Fibroblast of mammary gland (primary cell): ENCODE measurements at regions not wholly inside any gene's neighbourhood (a gene's known extent, or its start where the extent isn't known, plus 50 kb on each side); places are given as distances from the start of the nearest gene placed in this dataset.

ENCODE experiments used
- DNase-seq: peaks from one replicate; pipeline ENCODE4 v3.0.0-alpha.2; 2010; ENCODE audit warnings: low read depth
- H3K4me3 ChIP-seq: 2 replicates; pipeline ENCODE4 v1.5.1; 2011; ENCODE audit warnings: low read depth, mild to moderate bottlenecking, low read length, moderate library complexity; ENCODE audit not compliant: control insufficient read depth
- TF ChIP-seq, protein P1 (sequence below): conservative IDR thresholded peaks from 2 replicates; pipeline ENCODE4 v1.5.1; 2011; ENCODE audit warnings: low read depth, low read length, inconsistent platforms; ENCODE audit not compliant: control insufficient read depth, insufficient read depth

DNA sequence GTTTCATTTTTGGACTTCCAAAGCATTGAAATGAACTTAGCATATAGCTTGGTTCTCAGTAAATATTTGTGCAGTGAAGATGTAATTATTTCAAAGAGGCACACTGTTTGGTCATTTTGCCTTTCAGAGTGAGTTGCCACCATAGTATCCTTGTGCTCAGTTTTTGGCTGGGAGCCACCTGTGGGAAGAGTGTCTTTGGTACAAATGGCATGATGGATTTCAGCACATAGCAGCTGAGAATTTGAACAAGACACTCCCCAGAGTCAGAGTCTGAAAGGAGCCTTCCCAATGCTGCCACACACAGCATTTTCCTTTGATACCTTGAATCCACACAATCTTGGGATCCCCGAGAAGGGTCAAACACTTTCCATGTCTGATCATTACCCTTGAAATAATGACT is 897.2 kb upstream of the ARPP21 start:
- TF ChIP-seq, protein P1, sequence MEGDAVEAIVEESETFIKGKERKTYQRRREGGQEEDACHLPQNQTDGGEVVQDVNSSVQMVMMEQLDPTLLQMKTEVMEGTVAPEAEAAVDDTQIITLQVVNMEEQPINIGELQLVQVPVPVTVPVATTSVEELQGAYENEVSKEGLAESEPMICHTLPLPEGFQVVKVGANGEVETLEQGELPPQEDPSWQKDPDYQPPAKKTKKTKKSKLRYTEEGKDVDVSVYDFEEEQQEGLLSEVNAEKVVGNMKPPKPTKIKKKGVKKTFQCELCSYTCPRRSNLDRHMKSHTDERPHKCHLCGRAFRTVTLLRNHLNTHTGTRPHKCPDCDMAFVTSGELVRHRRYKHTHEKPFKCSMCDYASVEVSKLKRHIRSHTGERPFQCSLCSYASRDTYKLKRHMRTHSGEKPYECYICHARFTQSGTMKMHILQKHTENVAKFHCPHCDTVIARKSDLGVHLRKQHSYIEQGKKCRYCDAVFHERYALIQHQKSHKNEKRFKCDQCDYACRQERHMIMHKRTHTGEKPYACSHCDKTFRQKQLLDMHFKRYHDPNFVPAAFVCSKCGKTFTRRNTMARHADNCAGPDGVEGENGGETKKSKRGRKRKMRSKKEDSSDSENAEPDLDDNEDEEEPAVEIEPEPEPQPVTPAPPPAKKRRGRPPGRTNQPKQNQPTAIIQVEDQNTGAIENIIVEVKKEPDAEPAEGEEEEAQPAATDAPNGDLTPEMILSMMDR = no peak
- no peak overlapping the region for H3K4me3 ChIP-seq
- DNase-seq = no peak

DNA sequence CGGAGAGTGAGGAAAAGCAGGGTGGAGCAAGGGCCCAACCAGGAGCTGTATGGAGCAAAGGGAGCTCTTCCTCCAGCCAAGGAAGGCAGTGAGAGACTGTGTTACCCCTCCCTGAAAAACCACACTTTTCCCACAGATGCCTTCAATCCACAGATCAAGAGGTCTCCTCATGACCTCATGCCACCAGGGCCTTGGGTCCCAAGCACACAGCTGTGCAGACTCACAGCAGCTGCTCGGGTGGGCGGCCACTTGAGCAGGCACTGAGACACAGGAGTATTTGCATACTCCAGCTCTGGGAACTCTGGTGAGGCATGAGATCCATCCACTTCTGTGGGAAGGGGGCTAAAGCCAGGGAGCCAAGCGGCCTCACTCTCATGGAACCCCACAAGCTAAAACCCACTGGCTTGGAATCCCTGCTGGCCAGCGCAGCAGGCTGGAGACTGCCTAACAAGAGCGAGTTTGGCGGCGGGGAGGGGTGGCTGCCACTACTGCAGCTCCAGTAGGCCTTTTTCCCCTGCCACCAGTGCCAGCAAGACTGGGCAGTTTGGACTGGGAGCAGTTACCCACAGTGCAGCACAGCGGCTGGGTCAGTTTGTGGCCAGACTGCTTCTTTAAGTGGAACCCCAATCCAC is 880.6 kb upstream of the ARPP21 start:
- no peak for DNase-seq
- TF ChIP-seq, protein P1 = no peak
- no peak overlapping the region for H3K4me3 ChIP-seq

DNA sequence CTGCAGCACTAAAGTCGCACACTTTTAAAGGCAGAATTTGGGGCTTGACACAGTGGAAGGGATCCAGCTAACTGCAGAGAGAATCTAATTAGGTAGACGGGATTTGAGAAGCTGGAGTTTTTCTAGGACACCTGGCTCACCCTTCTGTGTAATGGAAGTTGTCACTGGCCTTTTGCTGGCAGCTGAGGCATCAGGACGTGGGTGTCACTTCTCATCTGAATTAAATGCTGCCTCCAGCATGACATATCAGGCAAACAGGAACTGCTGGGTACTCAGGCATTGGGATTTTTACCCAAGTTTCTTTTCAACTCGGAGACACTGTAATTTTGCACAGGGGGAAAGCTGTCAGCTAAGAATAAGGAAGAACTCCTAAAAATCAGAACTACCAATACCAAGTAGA is 861.9 kb upstream of the ARPP21 start:
- TF ChIP-seq, protein P1 = no peak
- DNase-seq = no peak
- H3K4me3 ChIP-seq = no peak overlapping the region

DNA sequence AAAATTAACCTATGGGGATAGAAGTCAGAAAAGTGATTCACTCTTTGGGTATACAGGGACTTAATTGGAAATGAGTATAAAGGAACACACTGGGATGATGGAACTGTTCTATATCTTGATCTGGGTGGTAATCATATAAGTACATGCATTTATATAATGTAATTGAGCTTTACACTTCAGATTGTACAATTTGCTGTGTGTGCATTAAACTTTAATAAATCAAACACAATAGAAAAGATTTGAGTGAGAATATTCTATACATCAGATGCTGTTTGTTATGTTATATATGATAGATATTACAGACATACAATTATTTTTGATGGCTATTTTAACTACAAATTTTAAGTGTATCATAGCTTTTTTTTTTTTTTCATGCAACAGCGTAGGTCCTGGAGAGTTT is 860.2 kb upstream of the ARPP21 start:
- TF ChIP-seq, protein P1 = no peak
- DNase-seq = no peak
- H3K4me3 ChIP-seq = no peak overlapping the region

DNA sequence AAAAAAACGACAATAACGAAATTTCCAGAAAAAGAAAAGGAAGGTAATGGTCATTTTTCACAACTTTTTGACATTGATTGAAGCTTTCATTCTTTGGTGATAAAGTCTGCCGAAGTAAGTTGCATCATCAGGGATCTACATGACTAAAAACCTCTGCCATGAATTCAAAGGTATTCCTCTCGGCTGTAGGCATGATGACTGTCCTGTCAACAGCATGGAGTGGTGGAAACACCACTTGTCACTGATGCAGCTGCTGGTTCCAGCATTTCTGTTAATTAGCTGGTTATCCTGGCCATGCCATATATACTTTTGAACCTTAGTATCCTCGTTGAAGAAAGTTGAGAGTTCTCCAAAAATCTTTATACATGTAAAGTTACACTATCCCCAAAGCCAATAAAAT is 859.0 kb upstream of the ARPP21 start:
- DNase-seq = no peak
- H3K4me3 ChIP-seq = no peak overlapping the region
- TF ChIP-seq, protein P1 = no peak

DNA sequence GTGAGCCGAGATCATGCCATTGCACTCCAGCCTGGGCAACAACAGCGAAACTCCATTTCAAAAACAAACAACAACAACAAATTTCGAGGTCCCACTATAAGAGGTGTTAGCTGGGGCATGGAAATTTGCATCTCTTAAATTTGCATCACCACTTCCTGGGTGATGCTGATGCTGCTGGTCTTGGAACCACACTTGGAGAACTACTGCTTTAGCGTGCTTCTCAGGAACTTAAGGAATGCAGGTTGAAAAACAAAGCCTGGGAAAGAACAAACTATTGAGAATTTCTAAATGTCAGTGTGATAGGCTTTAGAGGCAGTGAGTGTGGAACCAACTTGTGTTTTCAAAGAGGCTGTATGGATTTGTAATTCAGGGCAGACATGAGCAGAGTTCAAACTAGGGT is 858.4 kb upstream of the ARPP21 start:
- TF ChIP-seq, protein P1 = no peak
- H3K4me3 ChIP-seq = no peak overlapping the region
- DNase-seq = no peak

DNA sequence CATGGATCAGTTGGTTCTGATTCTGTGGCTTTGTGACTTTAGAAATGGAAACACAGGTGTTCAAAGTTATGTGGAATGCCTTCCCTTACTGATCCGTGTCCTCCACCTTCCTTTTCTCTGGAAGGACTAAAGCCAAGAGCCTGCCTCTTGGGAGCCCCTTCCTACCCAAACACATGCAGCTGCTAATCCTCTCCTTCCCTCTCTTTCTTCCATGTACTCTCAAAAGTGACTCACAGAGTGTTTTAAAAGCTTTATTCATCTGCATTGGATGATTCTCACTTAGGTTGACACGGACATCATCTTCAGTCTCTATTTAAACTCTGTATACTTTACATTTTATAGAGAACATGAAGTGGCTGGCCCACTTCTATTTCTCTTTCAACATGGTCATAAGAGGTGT is 856.5 kb upstream of the ARPP21 start:
- TF ChIP-seq, protein P1 = no peak
- peak; percentile 19 for DNase-seq
- no peak overlapping the region for H3K4me3 ChIP-seq
